ENCODE measurements at regions not wholly inside any gene's neighbourhood (a gene's known extent, or its start where the extent isn't known, plus 50 kb on each side); places are given as distances from the start of the nearest gene placed in this dataset.

- Mint-ChIP-seq H3K27me3 (ENCODE audit: low read depth) (no peaks in the 10 kb centered on the region), H3K36me3 (ENCODE audit: low read depth) (no peaks in the 10 kb centered on the region), H3K27ac (ENCODE audit: unreplicated experiment) (no peak overlapping the region), H3K9me3 (ENCODE audit: low read depth) (no peaks in the 10 kb centered on the region), H3K4me3 (ENCODE audit: unreplicated experiment) (no peak overlapping the region), H3K4me1 (ENCODE audit: low read depth) (no peaks in the 10 kb centered on the region)
- DNase-seq (ENCODE audit: low spot score): no peak
- no peak for TF ChIP-seq CTCF (IDR thresholded peaks at IDR 0.05)
Observed at GRCh38 chr16:6636457-6636856, 696.2 kb upstream of the RBFOX1 start.

GRCh38 chr16:6634151-6634550 lies 698.5 kb upstream of the RBFOX1 start:
- no peak for DNase-seq (ENCODE audit: low spot score)
- H3K27ac Mint-ChIP-seq (ENCODE audit: unreplicated experiment): no peak overlapping the region
- no peaks in the 10 kb centered on the region for H3K27me3 Mint-ChIP-seq (ENCODE audit: low read depth)
- no peaks in the 10 kb centered on the region for H3K4me1 Mint-ChIP-seq (ENCODE audit: low read depth)
- TF ChIP-seq CTCF (IDR thresholded peaks at IDR 0.05): no peak
- no peaks in the 10 kb centered on the region for H3K9me3 Mint-ChIP-seq (ENCODE audit: low read depth)
- no peaks in the 10 kb centered on the region for H3K36me3 Mint-ChIP-seq (ENCODE audit: low read depth)
- no peak overlapping the region for H3K4me3 Mint-ChIP-seq (ENCODE audit: unreplicated experiment)

DNA sequence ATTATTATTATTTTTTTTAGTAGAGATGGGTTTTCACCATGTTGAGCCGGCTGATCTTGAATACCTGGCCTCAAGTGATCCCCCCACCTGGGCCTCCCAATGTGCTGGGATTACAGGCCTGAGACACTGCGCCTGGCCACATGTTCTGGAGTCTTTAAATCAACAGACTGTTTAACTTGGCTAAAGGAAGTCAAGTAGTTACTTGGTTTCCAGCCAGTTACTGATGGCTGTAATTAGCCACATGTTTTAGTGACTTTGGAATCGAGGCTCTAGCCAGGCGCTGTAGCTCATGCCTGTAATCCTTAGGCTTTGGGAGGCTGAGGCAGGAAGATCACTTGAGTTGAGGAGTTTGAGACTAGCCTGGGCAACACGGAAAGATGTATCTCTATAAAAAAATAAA lies 699.2 kb upstream of the RBFOX1 start:
- Mint-ChIP-seq H3K36me3 (ENCODE audit: low read depth) (no peaks in the 10 kb centered on the region), H3K27me3 (ENCODE audit: low read depth) (no peaks in the 10 kb centered on the region)

DNA sequence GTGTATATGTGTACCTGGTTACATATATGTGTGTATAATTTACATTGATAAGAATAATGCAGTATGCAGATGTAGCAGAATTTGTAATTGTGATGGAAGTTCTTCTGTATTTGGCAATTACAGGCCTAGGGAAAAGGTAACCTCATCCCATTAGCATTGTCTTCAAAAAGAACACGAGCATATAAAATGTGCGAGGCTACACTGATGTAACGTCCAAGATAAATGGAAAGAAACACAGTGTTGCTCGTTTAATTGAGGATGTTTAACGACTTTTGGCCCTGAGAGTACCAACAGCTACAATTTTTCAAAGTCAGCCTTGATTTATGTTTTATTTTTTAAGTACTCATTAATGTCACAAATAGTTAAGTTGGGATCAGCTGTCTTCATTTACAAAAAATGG lies 703.5 kb upstream of the RBFOX1 start:
- Mint-ChIP-seq H3K9me3 (ENCODE audit: low read depth) (peaks cover 5% of the 10 kb centered on the region), H3K27ac (ENCODE audit: unreplicated experiment) (no peak overlapping the region), H3K27me3 (ENCODE audit: low read depth) (no peaks in the 10 kb centered on the region), H3K4me3 (ENCODE audit: unreplicated experiment) (no peak overlapping the region), H3K4me1 (ENCODE audit: low read depth) (no peaks in the 10 kb centered on the region), H3K36me3 (ENCODE audit: low read depth) (no peaks in the 10 kb centered on the region)
- DNase-seq (ENCODE audit: low spot score): no peak
- TF ChIP-seq CTCF (IDR thresholded peaks at IDR 0.05): no peak

More for the DNA sequence above, 699.2 kb upstream of the RBFOX1 start:
- Mint-ChIP-seq H3K27ac (ENCODE audit: unreplicated experiment) (no peak overlapping the region), H3K4me3 (ENCODE audit: unreplicated experiment) (no peak overlapping the region), H3K4me1 (ENCODE audit: low read depth) (no peaks in the 10 kb centered on the region), H3K9me3 (ENCODE audit: low read depth) (no peaks in the 10 kb centered on the region)
- DNase-seq (ENCODE audit: low spot score): no peak
- TF ChIP-seq CTCF (IDR thresholded peaks at IDR 0.05): no peak

- Mint-ChIP-seq H3K4me1 (ENCODE audit: low read depth) (no peaks in the 10 kb centered on the region), H3K9me3 (ENCODE audit: low read depth) (peaks cover 14% of the 10 kb centered on the region), H3K4me3 (ENCODE audit: unreplicated experiment) (no peak overlapping the region), H3K36me3 (ENCODE audit: low read depth) (no peaks in the 10 kb centered on the region), H3K27ac (ENCODE audit: unreplicated experiment) (no peak overlapping the region), H3K27me3 (ENCODE audit: low read depth) (no peaks in the 10 kb centered on the region)
- no peak for DNase-seq (ENCODE audit: low spot score)
- TF ChIP-seq CTCF (IDR thresholded peaks at IDR 0.05): no peak
Observed at GRCh38 chr16:6625606-6626005, 707.0 kb upstream of the RBFOX1 start.

Data from chondrocyte (in vitro differentiated cells).